IMR-90 (cell line): ENCODE measurements at regions not wholly inside any gene's neighbourhood (a gene's known extent, or its start where the extent isn't known, plus 50 kb on each side); places are given as distances from the start of the nearest gene placed in this dataset.

Experiments used
- BHLHE40 ChIP-seq: fragments of 150-350 bp; IDR thresholded peaks from 2 replicates; pipeline ENCODE4 v1.6.1; 2016; ENCODE audit warnings: mild to moderate bottlenecking, low read depth, low read length
- CEBPB ChIP-seq: IDR thresholded peaks from 2 replicates; pipeline ENCODE4 v1.6.1; 2012; ENCODE audit warnings: low read depth, low read length, improper control_type of control experiment
- FOS ChIP-seq: fragments of 150-350 bp; IDR thresholded peaks from 2 replicates; pipeline ENCODE4 v1.6.1; 2016; ENCODE audit warnings: low read depth, low read length
- MXI1 ChIP-seq: IDR thresholded peaks from 2 replicates; pipeline ENCODE4 v1.6.1; 2012; ENCODE audit warnings: low read depth, mild to moderate bottlenecking, low read length, moderate library complexity, borderline replicate concordance
- POLR2A ChIP-seq: IDR thresholded peaks from 2 replicates; pipeline ENCODE4 v1.6.1; 2012; ENCODE audit warnings: mild to moderate bottlenecking, low read depth, low read length
- RAD21 ChIP-seq: IDR thresholded peaks from 2 replicates; pipeline ENCODE4 v1.6.1; 2012; ENCODE audit warnings: low read length, improper control_type of control experiment
- TF ChIP-seq, protein P1 (sequence below): conservative IDR thresholded peaks from 2 replicates; pipeline ENCODE4 v1.5.1; 2012; ENCODE audit warnings: mild to moderate bottlenecking, low read depth, low read length, improper control_type of control experiment
- TF ChIP-seq, protein P2 (sequence below): fragments of 150-350 bp; IDR thresholded peaks from 2 replicates; pipeline ENCODE4 v1.6.1; 2017; ENCODE audit warnings: mild to moderate bottlenecking, antibody characterized with exemption, low read length, low read depth

DNA sequence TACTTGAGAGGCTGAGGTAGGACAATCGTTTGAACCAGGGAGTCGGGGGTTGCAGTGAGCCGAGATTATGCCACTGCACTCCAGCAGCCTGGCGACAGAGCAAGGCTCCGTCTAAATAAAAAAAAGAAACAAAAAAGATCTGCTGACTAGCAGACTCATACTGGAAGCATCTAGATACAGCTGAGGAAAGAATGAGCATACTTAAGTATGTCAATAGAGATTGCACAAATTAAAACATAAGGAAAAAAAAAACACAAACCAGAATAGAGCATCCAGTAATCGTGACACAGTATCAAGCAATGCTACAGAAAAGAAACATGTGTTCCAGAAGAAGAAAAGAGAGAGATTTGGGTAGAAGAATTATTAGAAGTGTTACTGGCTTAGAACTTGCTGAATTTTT lies 105.5 kb upstream of the SPOCK3 start:
- TF ChIP-seq, protein P1, sequence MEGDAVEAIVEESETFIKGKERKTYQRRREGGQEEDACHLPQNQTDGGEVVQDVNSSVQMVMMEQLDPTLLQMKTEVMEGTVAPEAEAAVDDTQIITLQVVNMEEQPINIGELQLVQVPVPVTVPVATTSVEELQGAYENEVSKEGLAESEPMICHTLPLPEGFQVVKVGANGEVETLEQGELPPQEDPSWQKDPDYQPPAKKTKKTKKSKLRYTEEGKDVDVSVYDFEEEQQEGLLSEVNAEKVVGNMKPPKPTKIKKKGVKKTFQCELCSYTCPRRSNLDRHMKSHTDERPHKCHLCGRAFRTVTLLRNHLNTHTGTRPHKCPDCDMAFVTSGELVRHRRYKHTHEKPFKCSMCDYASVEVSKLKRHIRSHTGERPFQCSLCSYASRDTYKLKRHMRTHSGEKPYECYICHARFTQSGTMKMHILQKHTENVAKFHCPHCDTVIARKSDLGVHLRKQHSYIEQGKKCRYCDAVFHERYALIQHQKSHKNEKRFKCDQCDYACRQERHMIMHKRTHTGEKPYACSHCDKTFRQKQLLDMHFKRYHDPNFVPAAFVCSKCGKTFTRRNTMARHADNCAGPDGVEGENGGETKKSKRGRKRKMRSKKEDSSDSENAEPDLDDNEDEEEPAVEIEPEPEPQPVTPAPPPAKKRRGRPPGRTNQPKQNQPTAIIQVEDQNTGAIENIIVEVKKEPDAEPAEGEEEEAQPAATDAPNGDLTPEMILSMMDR: no peak
- TF ChIP-seq POLR2A (no peak), BHLHE40 (no peak), MXI1 (no peak), CEBPB (no peak), FOS (no peak), RAD21 (no peak)
- TF ChIP-seq, protein P2, sequence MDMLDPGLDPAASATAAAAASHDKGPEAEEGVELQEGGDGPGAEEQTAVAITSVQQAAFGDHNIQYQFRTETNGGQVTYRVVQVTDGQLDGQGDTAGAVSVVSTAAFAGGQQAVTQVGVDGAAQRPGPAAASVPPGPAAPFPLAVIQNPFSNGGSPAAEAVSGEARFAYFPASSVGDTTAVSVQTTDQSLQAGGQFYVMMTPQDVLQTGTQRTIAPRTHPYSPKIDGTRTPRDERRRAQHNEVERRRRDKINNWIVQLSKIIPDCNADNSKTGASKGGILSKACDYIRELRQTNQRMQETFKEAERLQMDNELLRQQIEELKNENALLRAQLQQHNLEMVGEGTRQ: no peak
